ENCODE measurements at regions not wholly inside any gene's neighbourhood (a gene's known extent, or its start where the extent isn't known, plus 50 kb on each side); places are given as distances from the start of the nearest gene placed in this dataset.

DNA sequence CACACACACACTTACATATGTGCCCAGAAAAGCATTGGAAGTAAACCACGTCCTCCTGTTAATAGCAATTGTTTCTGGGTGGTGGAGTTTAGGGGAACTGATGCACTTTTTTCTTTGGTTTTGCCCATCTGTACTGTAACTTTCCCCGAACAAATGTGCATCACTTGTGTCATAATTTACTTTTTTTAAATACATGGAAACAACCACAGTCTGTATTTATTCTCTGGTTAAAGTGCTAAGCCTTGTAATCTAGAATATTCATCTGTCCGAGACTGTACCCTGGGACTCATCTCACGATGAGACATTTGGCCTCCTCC lies 61.5 kb upstream of the CD93 start (continued):
- TF ChIP-seq, protein P1, sequence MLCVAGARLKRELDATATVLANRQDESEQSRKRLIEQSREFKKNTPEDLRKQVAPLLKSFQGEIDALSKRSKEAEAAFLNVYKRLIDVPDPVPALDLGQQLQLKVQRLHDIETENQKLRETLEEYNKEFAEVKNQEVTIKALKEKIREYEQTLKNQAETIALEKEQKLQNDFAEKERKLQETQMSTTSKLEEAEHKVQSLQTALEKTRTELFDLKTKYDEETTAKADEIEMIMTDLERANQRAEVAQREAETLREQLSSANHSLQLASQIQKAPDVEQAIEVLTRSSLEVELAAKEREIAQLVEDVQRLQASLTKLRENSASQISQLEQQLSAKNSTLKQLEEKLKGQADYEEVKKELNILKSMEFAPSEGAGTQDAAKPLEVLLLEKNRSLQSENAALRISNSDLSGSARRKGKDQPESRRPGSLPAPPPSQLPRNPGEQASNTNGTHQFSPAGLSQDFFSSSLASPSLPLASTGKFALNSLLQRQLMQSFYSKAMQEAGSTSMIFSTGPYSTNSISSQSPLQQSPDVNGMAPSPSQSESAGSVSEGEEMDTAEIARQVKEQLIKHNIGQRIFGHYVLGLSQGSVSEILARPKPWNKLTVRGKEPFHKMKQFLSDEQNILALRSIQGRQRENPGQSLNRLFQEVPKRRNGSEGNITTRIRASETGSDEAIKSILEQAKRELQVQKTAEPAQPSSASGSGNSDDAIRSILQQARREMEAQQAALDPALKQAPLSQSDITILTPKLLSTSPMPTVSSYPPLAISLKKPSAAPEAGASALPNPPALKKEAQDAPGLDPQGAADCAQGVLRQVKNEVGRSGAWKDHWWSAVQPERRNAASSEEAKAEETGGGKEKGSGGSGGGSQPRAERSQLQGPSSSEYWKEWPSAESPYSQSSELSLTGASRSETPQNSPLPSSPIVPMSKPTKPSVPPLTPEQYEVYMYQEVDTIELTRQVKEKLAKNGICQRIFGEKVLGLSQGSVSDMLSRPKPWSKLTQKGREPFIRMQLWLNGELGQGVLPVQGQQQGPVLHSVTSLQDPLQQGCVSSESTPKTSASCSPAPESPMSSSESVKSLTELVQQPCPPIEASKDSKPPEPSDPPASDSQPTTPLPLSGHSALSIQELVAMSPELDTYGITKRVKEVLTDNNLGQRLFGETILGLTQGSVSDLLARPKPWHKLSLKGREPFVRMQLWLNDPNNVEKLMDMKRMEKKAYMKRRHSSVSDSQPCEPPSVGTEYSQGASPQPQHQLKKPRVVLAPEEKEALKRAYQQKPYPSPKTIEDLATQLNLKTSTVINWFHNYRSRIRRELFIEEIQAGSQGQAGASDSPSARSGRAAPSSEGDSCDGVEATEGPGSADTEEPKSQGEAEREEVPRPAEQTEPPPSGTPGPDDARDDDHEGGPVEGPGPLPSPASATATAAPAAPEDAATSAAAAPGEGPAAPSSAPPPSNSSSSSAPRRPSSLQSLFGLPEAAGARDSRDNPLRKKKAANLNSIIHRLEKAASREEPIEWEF (CRISPR knock-in tag; IDR thresholded peaks at IDR 0.05), result 0 out of 2 replicates have a peak, but pooled peaks have one; percentile 15

DNA sequence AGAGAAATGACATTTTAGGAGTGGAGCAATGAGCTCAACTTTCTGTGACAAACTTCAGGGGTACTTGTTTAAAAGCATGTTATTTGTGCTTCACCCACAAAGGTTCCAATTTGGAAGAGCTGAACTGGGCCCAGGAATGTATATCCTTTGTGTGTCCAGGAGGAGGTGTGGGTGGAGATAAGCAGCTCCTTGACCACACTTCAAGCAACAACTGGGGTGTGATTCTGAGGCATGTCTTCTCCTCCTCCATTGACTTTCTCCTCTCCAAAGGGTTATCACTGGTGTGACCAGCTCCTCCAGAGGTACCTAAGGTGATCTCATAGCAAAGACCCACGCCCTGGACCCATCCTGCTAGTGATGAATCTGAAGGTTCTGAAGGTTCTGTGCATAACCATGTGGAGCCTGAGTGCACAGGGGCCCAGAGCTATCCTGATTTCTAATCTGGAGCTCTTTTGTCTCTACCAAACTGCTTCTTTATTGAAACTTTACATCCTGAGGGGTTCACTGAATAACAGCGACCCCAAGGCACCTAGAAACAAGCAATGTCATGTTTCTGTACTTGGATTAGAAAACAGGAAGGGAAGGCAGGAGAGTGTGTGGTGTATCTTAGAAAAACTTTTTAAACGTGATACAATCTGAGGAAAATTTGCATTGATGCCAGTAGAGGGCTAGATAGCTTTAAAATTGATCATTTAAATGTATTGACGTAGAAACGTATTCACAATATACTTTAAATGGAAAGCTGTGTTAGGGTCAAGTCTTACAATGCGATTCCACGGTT lies 60.9 kb upstream of the CD93 start:
- H3K36me3 ChIP-seq (ENCODE audit: control insufficient read depth, insufficient read depth, low read length), result no peaks in the 10 kb centered on the region; the same call in 2 of the 3 replicates
- DNase-seq (ENCODE audit: extremely low read depth in 1 of 4, low spot score in 3 of 4) (peak in 2 of 4 experiments; percentile 38 to 74), FAIRE-seq (peak; percentile 77), ATAC-seq (no peak; the same call in none of the 3 replicates)
- H3K9me1 ChIP-seq (ENCODE audit: control insufficient read depth, insufficient read depth, low read length), result no peaks in the 10 kb centered on the region
- BruUV-seq (replicated peaks), result no TSS peak
- ChIA-PET POLR2A (interaction anchor here (0.7 to 8.2 kb wide), 4 partner anchors 9 to 237 kb away, joined by 3 to 109 read pairs (median 4); no protein-coding TSS in a partner anchor), CTCF (ENCODE audit: low intra/inter-chr PET ratio) (no interaction called here)
- peaks cover 64 to 93% of the 10 kb centered on the region in 2 experiments for H3K4me1 ChIP-seq (replicated peaks in 1 of 2; ENCODE audit: control insufficient read depth in 2 of 2, insufficient read depth in 2 of 2, low read length in 2 of 2)
- H3K27me3 ChIP-seq (ENCODE audit: control insufficient read depth in 2 of 2, insufficient read depth in 2 of 2, low read length in 2 of 2), result no peaks in the 10 kb centered on the region
- peak overlapping the region; percentile 99 for H3K27ac ChIP-seq (ENCODE audit: extremely low read depth, low read depth, low read length)
- no peak overlapping the region for H3K4me3 ChIP-seq
- peak overlapping the region; percentile 74 to 98; a peak in 3 of 4 replicates for H3K9ac ChIP-seq (ENCODE audit: insufficient read depth in 1 of 2, low read depth in 2 of 2, low read length in 2 of 2)
- in situ Hi-C loops (cut with MboI), result no loop called here
- no peaks in the 10 kb centered on the region for H4K20me1 ChIP-seq (replicated peaks; ENCODE audit: control insufficient read depth, insufficient read depth, low read length)
- H3K4me2 ChIP-seq (ENCODE audit: insufficient read depth, low read length), result peak overlapping the region; percentile 92
- H2AFZ ChIP-seq (ENCODE audit: low read depth, low read length), result peak overlapping the region; percentile 51
- peaks cover 19% of the 10 kb centered on the region for H3K79me2 ChIP-seq (ENCODE audit: control insufficient read depth, insufficient read depth, low read length)
- WGBS (ENCODE audit: insufficient coverage, low coverage, missing lambda C conversion rate), result 10% methylated on average over 7 of the region's 7 CpGs
- intact Hi-C loops (cut with micrococcal nuclease), result no loop called here
- no peaks in the 10 kb centered on the region for H3K9me3 ChIP-seq (replicated peaks; ENCODE audit: control insufficient read depth, insufficient read depth, low read depth, low read length)
- TF ChIP-seq, protein P2, sequence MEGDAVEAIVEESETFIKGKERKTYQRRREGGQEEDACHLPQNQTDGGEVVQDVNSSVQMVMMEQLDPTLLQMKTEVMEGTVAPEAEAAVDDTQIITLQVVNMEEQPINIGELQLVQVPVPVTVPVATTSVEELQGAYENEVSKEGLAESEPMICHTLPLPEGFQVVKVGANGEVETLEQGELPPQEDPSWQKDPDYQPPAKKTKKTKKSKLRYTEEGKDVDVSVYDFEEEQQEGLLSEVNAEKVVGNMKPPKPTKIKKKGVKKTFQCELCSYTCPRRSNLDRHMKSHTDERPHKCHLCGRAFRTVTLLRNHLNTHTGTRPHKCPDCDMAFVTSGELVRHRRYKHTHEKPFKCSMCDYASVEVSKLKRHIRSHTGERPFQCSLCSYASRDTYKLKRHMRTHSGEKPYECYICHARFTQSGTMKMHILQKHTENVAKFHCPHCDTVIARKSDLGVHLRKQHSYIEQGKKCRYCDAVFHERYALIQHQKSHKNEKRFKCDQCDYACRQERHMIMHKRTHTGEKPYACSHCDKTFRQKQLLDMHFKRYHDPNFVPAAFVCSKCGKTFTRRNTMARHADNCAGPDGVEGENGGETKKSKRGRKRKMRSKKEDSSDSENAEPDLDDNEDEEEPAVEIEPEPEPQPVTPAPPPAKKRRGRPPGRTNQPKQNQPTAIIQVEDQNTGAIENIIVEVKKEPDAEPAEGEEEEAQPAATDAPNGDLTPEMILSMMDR (IDR thresholded peaks at IDR 0.05 in 2 of 3, conservative IDR thresholded peaks at IDR 0.05 in 1 of 3; ENCODE audit: insufficient read depth in 2 of 3, low read depth in 1 of 3, low read length in 3 of 3), result no peak
- TF ChIP-seq ZNF197 (CRISPR knock-in tag; IDR thresholded peaks at IDR 0.05; ENCODE audit: low read depth) (0 out of 2 replicates have a peak, but pooled peaks have one; percentile 3), DMBX1 (CRISPR knock-in tag; IDR thresholded peaks at IDR 0.05; ENCODE audit: borderline replicate concordance) (peak; percentile 89; the same call in 1 of the 2 replicates), NFE2 (IDR thresholded peaks at IDR 0.05; ENCODE audit: low read depth) (no peak), GABPB2 (CRISPR knock-in tag; conservative IDR thresholded peaks at IDR 0.05) (no peak)
- TF ChIP-seq, protein P3, sequence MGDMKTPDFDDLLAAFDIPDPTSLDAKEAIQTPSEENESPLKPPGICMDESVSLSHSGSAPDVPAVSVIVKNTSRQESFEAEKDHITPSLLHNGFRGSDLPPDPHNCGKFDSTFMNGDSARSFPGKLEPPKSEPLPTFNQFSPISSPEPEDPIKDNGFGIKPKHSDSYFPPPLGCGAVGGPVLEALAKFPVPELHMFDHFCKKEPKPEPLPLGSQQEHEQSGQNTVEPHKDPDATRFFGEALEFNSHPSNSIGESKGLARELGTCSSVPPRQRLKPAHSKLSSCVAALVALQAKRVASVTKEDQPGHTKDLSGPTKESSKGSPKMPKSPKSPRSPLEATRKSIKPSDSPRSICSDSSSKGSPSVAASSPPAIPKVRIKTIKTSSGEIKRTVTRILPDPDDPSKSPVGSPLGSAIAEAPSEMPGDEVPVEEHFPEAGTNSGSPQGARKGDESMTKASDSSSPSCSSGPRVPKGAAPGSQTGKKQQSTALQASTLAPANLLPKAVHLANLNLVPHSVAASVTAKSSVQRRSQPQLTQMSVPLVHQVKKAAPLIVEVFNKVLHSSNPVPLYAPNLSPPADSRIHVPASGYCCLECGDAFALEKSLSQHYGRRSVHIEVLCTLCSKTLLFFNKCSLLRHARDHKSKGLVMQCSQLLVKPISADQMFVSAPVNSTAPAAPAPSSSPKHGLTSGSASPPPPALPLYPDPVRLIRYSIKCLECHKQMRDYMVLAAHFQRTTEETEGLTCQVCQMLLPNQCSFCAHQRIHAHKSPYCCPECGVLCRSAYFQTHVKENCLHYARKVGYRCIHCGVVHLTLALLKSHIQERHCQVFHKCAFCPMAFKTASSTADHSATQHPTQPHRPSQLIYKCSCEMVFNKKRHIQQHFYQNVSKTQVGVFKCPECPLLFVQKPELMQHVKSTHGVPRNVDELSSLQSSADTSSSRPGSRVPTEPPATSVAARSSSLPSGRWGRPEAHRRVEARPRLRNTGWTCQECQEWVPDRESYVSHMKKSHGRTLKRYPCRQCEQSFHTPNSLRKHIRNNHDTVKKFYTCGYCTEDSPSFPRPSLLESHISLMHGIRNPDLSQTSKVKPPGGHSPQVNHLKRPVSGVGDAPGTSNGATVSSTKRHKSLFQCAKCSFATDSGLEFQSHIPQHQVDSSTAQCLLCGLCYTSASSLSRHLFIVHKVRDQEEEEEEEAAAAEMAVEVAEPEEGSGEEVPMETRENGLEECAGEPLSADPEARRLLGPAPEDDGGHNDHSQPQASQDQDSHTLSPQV (IDR thresholded peaks at IDR 0.05), result peak; percentile 86
